Activated naive CD4-positive, alpha-beta T cell treated with anti-CD3 and anti-CD28 coated beads, Interleukin-2, amount 10 ng/mL, durations not matched to agents 7 days and 5 days (primary cell): ENCODE measurements at regions not wholly inside any gene's neighbourhood (a gene's known extent, or its start where the extent isn't known, plus 50 kb on each side); places are given as distances from the start of the nearest gene placed in this dataset.
"Not testable (repeated sequence)": the region's sequence is repeated elsewhere in the genome, so short reads cannot be mapped to it uniquely, and the experiment has no call there.

ENCODE experiments used
- CTCF ChIA-PET: fragments of 350-600 bp; sonication (Branson Sonifier 250); formaldehyde crosslinking; loops from one replicate; lab custom pipeline; 2021; ENCODE audit warnings: antibody characterized with exemption; lab: Charles Lee
- DNase-seq: peaks from one replicate; pipeline ENCODE4 v3.0.0-alpha.2; 2020
- H3K27ac Mint-ChIP-seq: one replicate; pipeline ENCODE4 v1.8.0; 2021; ENCODE audit warnings: mild to moderate bottlenecking, moderate library complexity, mixed read lengths
- H3K27me3 Mint-ChIP-seq: one replicate; pipeline ENCODE4 v1.8.0; 2021; ENCODE audit warnings: mild to moderate bottlenecking, mixed read lengths
- H3K36me3 Mint-ChIP-seq: one replicate; pipeline ENCODE4 v1.8.0; 2021; ENCODE audit warnings: mixed read lengths
- H3K4me1 Mint-ChIP-seq: one replicate; pipeline ENCODE4 v1.8.0; 2021; ENCODE audit warnings: mixed read lengths
- H3K4me3 Mint-ChIP-seq: one replicate; pipeline ENCODE4 v1.8.0; 2021; ENCODE audit warnings: mild to moderate bottlenecking, moderate library complexity, mixed read lengths
- H3K9me3 Mint-ChIP-seq: one replicate; pipeline ENCODE4 v1.8.0; 2021; ENCODE audit warnings: mixed read lengths

DNA sequence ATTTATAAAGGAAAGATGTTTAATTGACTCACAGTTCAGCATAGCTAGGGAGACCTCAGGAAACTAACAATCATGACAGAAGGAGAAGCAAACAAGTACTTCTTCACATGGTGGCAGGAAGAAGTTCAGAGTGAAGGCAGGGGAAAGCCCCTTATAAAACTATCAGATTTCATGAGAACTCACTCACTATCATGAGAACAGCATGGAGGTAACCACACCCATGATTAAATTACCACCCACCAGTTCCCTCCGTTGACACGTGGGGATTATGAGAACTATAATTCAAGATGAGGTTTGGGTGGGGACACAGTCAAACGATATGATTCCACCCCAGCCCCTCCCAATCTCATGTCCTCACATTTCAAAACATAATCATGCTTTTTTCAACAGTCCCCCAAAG is 124.2 kb upstream of the PCGF5 start:
- peaks cover 6% of the 10 kb centered on the region for H3K36me3 Mint-ChIP-seq
- CTCF ChIA-PET: no interaction called here
- no peak overlapping the region for H3K27ac Mint-ChIP-seq
- peaks cover 22% of the 10 kb centered on the region for H3K9me3 Mint-ChIP-seq
- H3K27me3 Mint-ChIP-seq: peaks cover 3% of the 10 kb centered on the region
- no peak for DNase-seq
- no peak overlapping the region for H3K4me3 Mint-ChIP-seq
- peaks cover 5% of the 10 kb centered on the region for H3K4me1 Mint-ChIP-seq

DNA sequence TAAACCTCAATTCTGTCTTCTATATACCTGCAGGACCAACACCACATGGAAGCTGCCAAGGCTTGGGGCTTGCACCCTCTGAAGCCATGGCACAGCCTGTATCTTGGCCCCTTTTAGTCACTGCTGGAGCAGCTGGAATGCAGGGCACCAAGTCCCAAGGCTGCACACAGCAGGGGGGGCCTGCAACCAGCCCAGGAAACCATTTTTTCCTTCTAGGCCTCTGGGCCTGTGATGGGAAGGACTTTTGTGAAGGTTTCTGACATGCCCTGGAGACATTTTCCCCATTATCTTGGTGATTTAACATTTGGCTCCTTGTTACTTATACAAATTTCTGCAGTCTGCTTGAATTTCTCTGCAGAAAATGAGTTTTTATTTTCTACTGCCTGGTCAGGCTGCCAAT is 123.2 kb upstream of the PCGF5 start:
- peaks cover 5% of the 10 kb centered on the region for H3K4me1 Mint-ChIP-seq
- H3K4me3 Mint-ChIP-seq: no peak overlapping the region
- H3K27me3 Mint-ChIP-seq: peaks cover 3% of the 10 kb centered on the region
- peaks cover 6% of the 10 kb centered on the region for H3K36me3 Mint-ChIP-seq
- DNase-seq: no peak
- H3K9me3 Mint-ChIP-seq: peaks cover 22% of the 10 kb centered on the region
- CTCF ChIA-PET: no interaction called here
- no peak overlapping the region for H3K27ac Mint-ChIP-seq

DNA sequence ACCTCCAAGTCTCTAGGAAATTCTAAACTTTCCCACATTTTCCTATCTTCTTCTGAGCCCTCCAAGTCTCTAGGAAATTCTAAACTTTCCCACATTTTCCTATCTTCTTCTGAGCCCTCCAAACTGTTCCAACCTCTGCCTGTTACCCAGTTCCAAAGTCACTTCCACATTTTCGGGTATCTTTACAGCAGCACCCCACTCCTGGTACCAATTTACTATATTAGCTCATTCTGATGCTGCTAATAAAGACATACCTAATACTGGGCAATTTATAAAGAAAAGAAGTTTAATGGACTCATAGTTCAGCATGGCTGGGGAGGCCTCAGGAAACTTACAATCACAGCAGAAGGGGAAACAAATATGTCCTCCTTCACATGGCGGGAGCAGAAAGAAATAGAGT is 122.4 kb upstream of the PCGF5 start:
- CTCF ChIA-PET, DNase-seq, H3K27ac Mint-ChIP-seq, H3K4me3 Mint-ChIP-seq, H3K27me3 Mint-ChIP-seq, H3K36me3 Mint-ChIP-seq, H3K4me1 Mint-ChIP-seq: not testable (repeated sequence)
- peaks cover 20% of the 10 kb centered on the region for H3K9me3 Mint-ChIP-seq

DNA sequence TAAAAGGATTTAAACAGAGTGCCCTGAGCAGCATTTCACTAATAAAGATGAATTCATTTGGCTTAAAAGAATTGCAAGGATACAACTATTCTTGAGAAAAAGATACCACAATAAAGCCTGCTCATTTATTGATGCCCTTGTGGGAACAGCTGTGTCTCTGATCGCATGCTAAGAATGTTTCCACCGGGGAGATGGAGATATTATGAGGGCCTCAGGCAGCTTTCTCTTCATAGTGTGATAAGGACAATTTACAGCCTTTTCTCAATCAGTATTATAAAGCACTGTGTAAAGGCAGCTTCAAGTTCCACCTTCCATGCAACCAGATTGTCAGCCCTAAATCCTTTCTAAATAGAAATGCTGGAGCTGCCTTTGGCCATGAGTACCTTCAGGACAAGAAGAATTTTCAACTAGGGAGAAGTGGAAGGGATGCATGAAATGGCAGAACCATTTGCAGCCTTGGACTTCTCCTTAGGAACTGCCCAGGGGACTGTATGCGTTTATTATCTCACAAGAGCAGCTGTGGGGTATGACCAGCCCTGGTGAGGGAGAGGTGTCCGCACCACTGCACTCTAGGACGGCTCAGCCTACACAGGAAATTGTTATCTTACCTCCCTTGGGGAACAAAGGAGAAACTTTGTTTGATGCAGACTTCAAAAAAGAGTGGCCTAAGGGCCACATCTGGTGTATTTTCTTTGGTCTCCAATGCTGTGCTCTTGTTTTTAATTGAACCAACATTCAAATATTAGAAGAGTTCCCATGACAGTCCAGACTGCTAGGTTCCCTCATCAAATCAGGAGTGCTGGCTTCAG is 116.9 kb upstream of the PCGF5 start:
- Mint-ChIP-seq H3K4me3 (no peak overlapping the region), H3K4me1 (peaks cover 7% of the 10 kb centered on the region), H3K9me3 (peaks cover 9% of the 10 kb centered on the region), H3K27me3 (peaks cover 7% of the 10 kb centered on the region), H3K36me3 (no peaks in the 10 kb centered on the region), H3K27ac (no peak overlapping the region)
- DNase-seq: no peak
- CTCF ChIA-PET: interaction anchor here (0.7 kb wide), 1 partner anchor 14 kb away, joined by 3 read pairs; no protein-coding TSS in a partner anchor

DNA sequence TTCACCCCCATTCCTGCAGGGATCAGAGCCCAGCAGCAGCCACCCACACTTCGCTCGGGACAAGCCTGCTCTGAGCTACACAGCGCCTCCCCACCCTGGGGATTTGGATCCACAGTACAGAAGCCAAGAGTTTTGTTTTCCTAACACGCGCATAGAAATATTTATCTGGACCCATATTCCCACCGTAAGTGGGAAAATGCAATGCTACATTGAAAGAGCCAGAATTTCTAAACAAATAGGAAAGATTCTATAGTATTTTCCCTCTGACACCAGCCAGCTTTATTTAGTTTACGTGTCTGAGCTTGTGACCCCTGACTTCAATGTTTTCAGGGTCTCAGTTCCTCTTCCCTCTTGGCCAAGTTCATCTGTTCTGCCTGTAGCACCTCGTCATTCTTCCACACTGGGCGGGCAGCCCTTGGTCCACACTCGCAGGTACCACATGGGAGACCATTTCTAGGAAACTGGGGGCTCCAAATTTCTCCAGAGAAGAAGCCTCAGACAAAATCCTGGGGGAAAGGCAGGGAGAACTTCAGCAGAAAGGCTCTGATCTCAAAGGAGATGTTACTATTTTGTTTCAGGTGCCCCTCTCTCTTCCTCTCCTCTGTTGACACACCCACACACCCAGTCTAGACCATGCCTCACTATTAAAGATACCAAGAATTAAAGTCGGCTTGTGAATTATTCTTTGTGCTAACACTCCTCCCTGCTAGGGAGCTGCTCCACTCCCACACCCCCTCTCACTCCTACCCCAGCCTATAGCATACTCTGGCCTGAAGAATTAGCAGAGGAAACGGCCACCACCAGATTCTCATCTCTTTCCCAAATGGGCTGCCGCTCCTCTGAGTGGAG is 116.0 kb upstream of the PCGF5 start:
- Mint-ChIP-seq H3K9me3 (peaks cover 11% of the 10 kb centered on the region), H3K4me1 (peaks cover 7% of the 10 kb centered on the region), H3K27ac (no peak overlapping the region), H3K36me3 (no peaks in the 10 kb centered on the region), H3K4me3 (no peak overlapping the region), H3K27me3 (peaks cover 7% of the 10 kb centered on the region)
- no peak for DNase-seq
- CTCF ChIA-PET: no interaction called here

DNA sequence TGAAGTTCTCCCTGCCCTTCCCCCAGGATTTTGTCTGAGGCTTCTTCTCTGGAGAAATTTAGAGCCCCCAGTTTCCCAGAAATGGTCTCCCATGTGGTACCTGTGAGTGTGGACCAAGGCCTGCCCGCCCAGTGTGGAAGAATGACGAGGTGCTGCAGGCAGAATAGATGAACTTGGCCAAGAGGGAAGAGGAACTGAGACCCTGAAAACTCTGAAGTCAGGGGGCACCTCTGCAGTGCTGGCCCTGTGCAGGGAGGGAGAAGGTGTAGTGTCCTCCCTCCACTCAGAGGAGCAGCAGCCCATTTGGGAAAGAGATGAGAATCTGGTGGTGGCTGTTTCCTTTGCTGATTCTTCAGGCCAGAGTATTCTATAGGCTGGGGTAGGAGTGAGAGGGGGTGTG is 115.2 kb upstream of the PCGF5 start:
- H3K27me3 Mint-ChIP-seq: peaks cover 7% of the 10 kb centered on the region
- no peaks in the 10 kb centered on the region for H3K36me3 Mint-ChIP-seq
- H3K4me3 Mint-ChIP-seq: no peak overlapping the region
- CTCF ChIA-PET: no interaction called here
- no peak overlapping the region for H3K27ac Mint-ChIP-seq
- no peak for DNase-seq
- peaks cover 4% of the 10 kb centered on the region for H3K4me1 Mint-ChIP-seq
- peaks cover 11% of the 10 kb centered on the region for H3K9me3 Mint-ChIP-seq

DNA sequence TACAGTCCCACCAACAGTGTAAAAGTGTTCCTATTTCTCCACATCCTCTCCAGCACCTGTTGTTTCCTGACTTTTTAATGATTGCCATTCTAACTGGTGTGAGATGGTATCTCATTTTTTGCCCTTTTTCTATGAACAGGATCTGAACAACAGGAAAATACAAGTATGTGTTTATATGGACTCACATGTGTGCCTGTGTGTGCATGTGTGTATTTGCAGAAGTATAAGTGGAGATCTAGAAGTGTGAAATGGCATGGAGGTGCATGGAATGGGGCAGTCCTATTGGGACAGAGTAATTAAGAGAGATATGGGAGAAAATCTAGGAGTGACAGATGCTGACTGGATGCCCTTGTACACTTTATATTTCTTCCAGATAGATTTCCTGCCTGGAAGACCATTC is 111.6 kb upstream of the PCGF5 start:
- Mint-ChIP-seq H3K27me3 (peaks cover 7% of the 10 kb centered on the region), H3K27ac (no peak overlapping the region), H3K4me1 (peaks cover 2% of the 10 kb centered on the region), H3K4me3 (no peak overlapping the region), H3K36me3 (no peaks in the 10 kb centered on the region), H3K9me3 (peaks cover 11% of the 10 kb centered on the region)
- CTCF ChIA-PET: no interaction called here
- no peak for DNase-seq

DNA sequence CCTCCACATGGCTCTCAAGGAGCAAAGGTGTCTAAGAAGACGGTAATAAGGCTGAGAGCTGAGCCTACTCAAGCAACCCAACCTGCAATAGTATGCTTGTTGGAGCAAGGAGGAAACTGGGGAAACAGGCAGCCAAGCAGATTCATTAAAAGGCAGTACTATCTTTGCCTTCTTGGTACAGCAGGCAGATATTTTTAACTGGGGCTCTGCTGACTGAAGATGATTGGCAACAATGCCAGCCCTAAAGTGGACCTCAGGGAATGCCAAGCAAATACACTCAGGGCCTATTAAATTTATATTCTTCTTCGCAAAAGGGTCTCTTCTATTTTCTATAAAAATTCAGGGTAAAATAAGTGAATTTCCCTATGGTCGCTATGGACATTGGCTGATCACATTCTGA is 109.4 kb upstream of the PCGF5 start:
- Mint-ChIP-seq H3K9me3 (peaks cover 11% of the 10 kb centered on the region), H3K36me3 (no peaks in the 10 kb centered on the region), H3K27ac (no peak overlapping the region), H3K27me3 (no peaks in the 10 kb centered on the region), H3K4me1 (no peaks in the 10 kb centered on the region), H3K4me3 (no peak overlapping the region)
- no peak for DNase-seq
- CTCF ChIA-PET: no interaction called here

DNA sequence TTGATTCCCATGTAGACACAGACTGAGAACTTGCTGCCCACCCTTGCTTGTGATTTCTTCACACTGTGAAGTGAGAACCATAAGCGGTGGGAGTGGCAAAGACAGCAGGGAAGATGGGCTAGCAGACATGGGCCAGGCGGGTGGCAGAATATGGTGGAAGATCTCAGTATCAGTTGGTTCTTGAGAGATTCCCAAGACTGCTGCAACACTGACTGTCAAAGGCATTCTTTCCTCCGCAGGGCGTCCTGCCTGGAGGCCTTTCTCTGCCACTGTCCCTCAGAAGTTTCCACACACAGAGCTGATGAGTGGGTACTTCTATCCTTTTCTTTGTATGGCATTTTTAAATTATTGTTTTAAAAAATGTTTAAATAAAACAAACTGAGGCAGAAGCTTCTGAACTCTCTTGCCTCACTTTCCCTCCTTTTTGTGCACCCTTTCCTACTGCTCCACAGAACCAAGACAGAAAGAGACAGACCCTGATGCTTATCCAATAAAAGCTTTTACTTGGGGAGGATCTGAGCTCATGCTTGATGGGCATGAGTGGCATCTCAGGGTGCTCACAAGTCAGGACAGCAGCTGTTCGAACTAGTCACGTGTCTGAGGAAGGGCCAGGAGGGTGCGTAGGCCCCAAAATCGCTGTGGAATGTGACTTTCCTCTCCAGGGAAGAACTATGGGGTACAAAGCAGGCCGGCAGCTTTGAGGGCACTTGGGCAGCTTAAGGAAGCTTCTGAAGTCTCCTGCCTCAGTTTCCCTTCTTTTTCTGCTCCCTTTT is 104.7 kb upstream of the PCGF5 start:
- Mint-ChIP-seq H3K4me3 (no peak overlapping the region), H3K4me1 (no peaks in the 10 kb centered on the region), H3K27me3 (no peaks in the 10 kb centered on the region), H3K36me3 (no peaks in the 10 kb centered on the region), H3K9me3 (no peaks in the 10 kb centered on the region), H3K27ac (no peak overlapping the region)
- no peak for DNase-seq
- CTCF ChIA-PET: no interaction called here

DNA sequence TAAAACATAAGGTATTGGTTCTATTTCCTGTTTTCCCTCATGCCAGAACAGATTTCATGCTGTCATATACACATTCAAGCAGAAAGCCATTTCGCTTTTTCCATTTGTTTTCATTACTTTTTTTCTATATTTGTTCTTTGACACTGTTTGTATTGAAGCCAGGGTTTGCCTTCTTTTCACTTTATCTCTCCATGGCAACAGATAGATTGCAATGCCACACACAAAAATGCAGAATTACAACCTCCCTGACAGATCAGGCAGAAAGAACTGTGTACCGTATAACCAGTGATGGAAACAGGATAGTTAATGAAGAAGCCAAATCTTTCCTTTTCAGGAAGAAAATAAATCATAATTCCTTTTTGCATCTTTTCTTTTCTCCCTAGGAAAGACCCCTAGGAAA is 103.0 kb upstream of the PCGF5 start:
- no peak for DNase-seq
- H3K27ac Mint-ChIP-seq: no peak overlapping the region
- no peaks in the 10 kb centered on the region for H3K9me3 Mint-ChIP-seq
- no peaks in the 10 kb centered on the region for H3K36me3 Mint-ChIP-seq
- H3K27me3 Mint-ChIP-seq: no peaks in the 10 kb centered on the region
- H3K4me3 Mint-ChIP-seq: no peak overlapping the region
- CTCF ChIA-PET: interaction anchor here (0.6 to 1.1 kb wide), 2 partner anchors 14 to 134 kb away, joined by 3 to 4 read pairs; no protein-coding TSS in a partner anchor
- H3K4me1 Mint-ChIP-seq: no peaks in the 10 kb centered on the region

DNA sequence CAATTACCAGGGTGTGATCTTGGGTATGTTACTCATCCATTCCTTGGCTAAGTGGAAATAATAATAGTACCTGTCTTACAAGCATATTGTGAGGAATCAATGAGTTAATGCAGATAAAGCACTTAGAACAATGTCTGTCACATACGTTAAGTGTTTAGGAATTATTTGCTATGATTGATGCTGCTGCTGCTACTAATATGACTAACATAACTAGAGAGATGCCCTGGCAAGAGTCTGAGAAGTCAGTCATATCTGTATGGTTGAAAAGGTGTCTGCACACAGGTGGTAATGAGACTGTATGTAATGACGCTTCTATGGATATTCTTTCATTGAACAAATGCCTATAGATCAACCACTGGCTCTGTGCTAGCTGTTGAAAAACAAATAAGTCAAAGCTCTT is 100.1 kb upstream of the PCGF5 start:
- CTCF ChIA-PET: interaction anchor here (0.6 to 1.1 kb wide), 2 partner anchors 130 to 537 kb away, joined by 3 read pairs; no protein-coding TSS in a partner anchor
- H3K27me3 Mint-ChIP-seq: peaks cover 8% of the 10 kb centered on the region
- H3K9me3 Mint-ChIP-seq: no peaks in the 10 kb centered on the region
- no peaks in the 10 kb centered on the region for H3K4me1 Mint-ChIP-seq
- no peaks in the 10 kb centered on the region for H3K36me3 Mint-ChIP-seq
- H3K4me3 Mint-ChIP-seq: no peak overlapping the region
- DNase-seq: no peak
- H3K27ac Mint-ChIP-seq: no peak overlapping the region

DNA sequence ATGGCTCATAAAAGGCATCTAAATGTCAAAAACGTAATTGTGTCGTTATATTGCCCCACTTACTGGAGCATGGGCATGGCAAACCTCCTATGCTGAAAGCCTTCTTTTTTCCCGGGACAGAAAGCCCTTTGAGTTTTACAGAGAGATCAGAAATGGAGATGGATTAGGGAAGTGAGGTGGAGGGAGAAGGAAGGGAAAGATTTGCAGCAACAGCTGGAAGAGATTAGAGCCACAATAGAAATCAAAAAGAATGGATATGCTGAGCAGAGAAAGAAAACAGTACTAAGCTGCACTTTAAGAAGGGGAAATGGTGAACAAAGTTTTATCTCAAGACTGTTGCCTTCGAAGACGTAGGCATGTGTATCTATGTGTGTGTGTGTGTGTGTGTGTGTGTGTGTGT is 97.2 kb upstream of the PCGF5 start:
- Mint-ChIP-seq H3K4me1 (peaks cover 5% of the 10 kb centered on the region), H3K9me3 (no peaks in the 10 kb centered on the region), H3K27ac (no peak overlapping the region), H3K36me3 (no peaks in the 10 kb centered on the region), H3K4me3 (no peak overlapping the region), H3K27me3 (peaks cover 8% of the 10 kb centered on the region)
- DNase-seq: no peak
- CTCF ChIA-PET: no interaction called here

DNA sequence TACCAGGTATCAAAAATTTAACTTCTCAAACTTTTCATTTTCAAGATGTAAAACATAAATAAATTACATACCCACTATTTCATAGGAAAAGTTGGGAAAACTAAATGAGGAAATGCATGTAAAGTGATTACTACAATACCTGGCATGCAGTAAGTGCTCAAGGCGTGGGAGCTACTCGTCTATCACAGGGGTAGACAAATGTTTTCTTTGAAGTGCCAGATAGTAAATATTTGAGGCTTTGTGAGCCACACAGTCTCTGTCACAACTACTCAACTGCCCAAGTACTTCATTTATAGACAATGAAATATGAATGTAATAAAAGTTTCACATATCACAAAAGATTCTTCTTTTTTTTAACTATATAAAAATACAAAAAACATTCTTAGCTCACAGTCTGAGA is 96.4 kb upstream of the PCGF5 start:
- H3K27me3 Mint-ChIP-seq: peaks cover 8% of the 10 kb centered on the region
- H3K4me3 Mint-ChIP-seq: no peak overlapping the region
- H3K9me3 Mint-ChIP-seq: no peaks in the 10 kb centered on the region
- CTCF ChIA-PET: no interaction called here
- no peak overlapping the region for H3K27ac Mint-ChIP-seq
- H3K36me3 Mint-ChIP-seq: no peaks in the 10 kb centered on the region
- peaks cover 5% of the 10 kb centered on the region for H3K4me1 Mint-ChIP-seq
- no peak for DNase-seq

DNA sequence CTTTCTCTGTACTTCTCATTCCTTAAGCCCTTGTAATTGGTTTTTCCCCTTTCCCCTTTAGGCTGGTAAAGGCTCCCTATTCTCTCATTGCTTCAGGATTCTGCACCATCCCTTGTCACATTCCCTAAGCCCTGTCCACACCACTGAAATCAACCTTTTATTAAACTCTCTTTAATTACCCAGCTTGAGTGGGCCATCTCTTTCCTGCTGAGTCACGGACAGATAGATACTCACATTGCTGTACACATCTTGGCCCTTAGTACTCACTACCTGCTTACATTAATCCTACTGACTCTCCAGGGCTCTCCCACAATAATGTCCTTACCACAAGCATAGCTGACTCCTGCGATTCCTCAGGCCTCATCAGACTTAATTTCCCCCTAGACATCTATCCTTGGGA is 94.0 kb upstream of the PCGF5 start:
- DNase-seq: no peak

More for the DNA sequence above, 94.0 kb upstream of the PCGF5 start:
- CTCF ChIA-PET: no interaction called here
- H3K4me1 Mint-ChIP-seq: peaks cover 5% of the 10 kb centered on the region
- peaks cover 8% of the 10 kb centered on the region for H3K27me3 Mint-ChIP-seq
- no peak overlapping the region for H3K27ac Mint-ChIP-seq
- H3K9me3 Mint-ChIP-seq: no peaks in the 10 kb centered on the region
- H3K4me3 Mint-ChIP-seq: no peak overlapping the region
- H3K36me3 Mint-ChIP-seq: no peaks in the 10 kb centered on the region
